ENCODE measurements at regions not wholly inside any gene's neighbourhood (a gene's known extent, or its start where the extent isn't known, plus 50 kb on each side); places are given as distances from the start of the nearest gene placed in this dataset.

- TF ChIP-seq ZNF384 (IDR thresholded peaks at IDR 0.05) (no peak), FOXM1 (IDR thresholded peaks at IDR 0.05; ENCODE audit: borderline replicate concordance) (no peak), SP1 (IDR thresholded peaks at IDR 0.05) (no peak), LEF1 (IDR thresholded peaks at IDR 0.05; ENCODE audit: borderline replicate concordance) (no peak), FOXA1 (IDR thresholded peaks at IDR 0.05) (no peak), HDGF (IDR thresholded peaks at IDR 0.05; ENCODE audit: borderline replicate concordance) (no peak), TARDBP (IDR thresholded peaks at IDR 0.05) (no peak), PKNOX1 (IDR thresholded peaks at IDR 0.05) (no peak), ELF4 (IDR thresholded peaks at IDR 0.05) (no peak), FOXK2 (IDR thresholded peaks at IDR 0.05) (no peak), BHLHE40 (IDR thresholded peaks at IDR 0.05; ENCODE audit: borderline replicate concordance) (no peak), SUZ12 (IDR thresholded peaks at IDR 0.05) (no peak), CTBP1 (IDR thresholded peaks at IDR 0.05; ENCODE audit: borderline replicate concordance) (no peak), NFRKB (IDR thresholded peaks at IDR 0.05) (no peak)
Observed at GRCh38 chr11:107140983-107141382, 122.7 kb upstream of the GUCY1A2 start.

Data from HEK293T (cell line).